ENCODE measurements at regions not wholly inside any gene's neighbourhood (a gene's known extent, or its start where the extent isn't known, plus 50 kb on each side); places are given as distances from the start of the nearest gene placed in this dataset.
"Not testable (repeated sequence)": the region's sequence is repeated elsewhere in the genome, so short reads cannot be mapped to it uniquely, and the experiment has no call there.

GRCh38 chr20:30309938-30310337, 947.5 kb upstream of the DEFB115 start:
- H3K4me3 ChIP-seq (ENCODE audit: low read depth, low read length); H3K27ac ChIP-seq (ENCODE audit: low read depth, low read length); POLR2A ChIA-PET; CTCF ChIA-PET; DNase-seq (ENCODE audit: low read depth, low spot score); H3K27me3 ChIP-seq (ENCODE audit: control insufficient read depth, insufficient read depth, low read length); H3K9me3 ChIP-seq (ENCODE audit: control insufficient read depth, insufficient read depth, low read length): not testable (repeated sequence)

- H3K27me3 ChIP-seq (ENCODE audit: control insufficient read depth, insufficient read depth, low read length); H3K27ac ChIP-seq (ENCODE audit: low read depth, low read length); DNase-seq (ENCODE audit: low read depth, low spot score); CTCF ChIA-PET; POLR2A ChIA-PET; H3K9me3 ChIP-seq (ENCODE audit: control insufficient read depth, insufficient read depth, low read length); H3K4me3 ChIP-seq (ENCODE audit: low read depth, low read length): not testable (repeated sequence)
These were observed 947.1 kb upstream of the DEFB115 start for GRCh38 chr20:30310385-30310784.

GRCh38 chr20:30312220-30312619, 945.2 kb upstream of the DEFB115 start:
- POLR2A ChIA-PET; CTCF ChIA-PET; H3K27ac ChIP-seq (ENCODE audit: low read depth, low read length); H3K9me3 ChIP-seq (ENCODE audit: control insufficient read depth, insufficient read depth, low read length); DNase-seq (ENCODE audit: low read depth, low spot score); H3K27me3 ChIP-seq (ENCODE audit: control insufficient read depth, insufficient read depth, low read length); H3K4me3 ChIP-seq (ENCODE audit: low read depth, low read length): not testable (repeated sequence)

- DNase-seq (ENCODE audit: low read depth, low spot score); H3K27ac ChIP-seq (ENCODE audit: low read depth, low read length); H3K27me3 ChIP-seq (ENCODE audit: control insufficient read depth, insufficient read depth, low read length); H3K9me3 ChIP-seq (ENCODE audit: control insufficient read depth, insufficient read depth, low read length); POLR2A ChIA-PET; CTCF ChIA-PET; H3K4me3 ChIP-seq (ENCODE audit: low read depth, low read length): not testable (repeated sequence)
These were observed 943.8 kb upstream of the DEFB115 start for GRCh38 chr20:30313660-30314059.

DNA sequence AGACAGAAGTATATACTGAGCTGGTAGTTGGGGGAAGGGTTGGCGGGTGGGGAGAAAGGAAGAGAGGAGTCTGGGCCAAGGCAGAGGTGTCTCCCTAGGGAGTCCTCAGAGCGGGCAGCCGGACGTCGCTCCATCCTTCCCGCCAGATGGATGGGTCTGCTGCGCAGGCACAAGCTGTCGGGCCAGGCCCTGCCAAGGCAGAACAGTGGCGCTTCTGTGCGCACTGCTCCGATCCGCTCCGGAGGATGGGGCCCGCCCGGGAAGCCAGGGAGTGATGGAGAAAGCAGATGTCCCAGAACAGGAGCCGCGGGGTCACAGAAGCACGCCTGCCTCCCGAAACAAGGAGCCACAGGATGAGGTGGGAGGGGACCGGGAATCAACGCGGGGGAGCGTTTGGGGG, 941.4 kb upstream of the DEFB115 start:
- CTCF ChIA-PET; POLR2A ChIA-PET; H3K27me3 ChIP-seq (ENCODE audit: control insufficient read depth, insufficient read depth, low read length); H3K9me3 ChIP-seq (ENCODE audit: control insufficient read depth, insufficient read depth, low read length); H3K27ac ChIP-seq (ENCODE audit: low read depth, low read length); H3K4me3 ChIP-seq (ENCODE audit: low read depth, low read length); DNase-seq (ENCODE audit: low read depth, low spot score): not testable (repeated sequence)

- not testable (repeated sequence) for DNase-seq (ENCODE audit: low read depth, low spot score)
These were observed 940.7 kb upstream of the DEFB115 start for GRCh38 chr20:30316532-30317299.

DNA sequence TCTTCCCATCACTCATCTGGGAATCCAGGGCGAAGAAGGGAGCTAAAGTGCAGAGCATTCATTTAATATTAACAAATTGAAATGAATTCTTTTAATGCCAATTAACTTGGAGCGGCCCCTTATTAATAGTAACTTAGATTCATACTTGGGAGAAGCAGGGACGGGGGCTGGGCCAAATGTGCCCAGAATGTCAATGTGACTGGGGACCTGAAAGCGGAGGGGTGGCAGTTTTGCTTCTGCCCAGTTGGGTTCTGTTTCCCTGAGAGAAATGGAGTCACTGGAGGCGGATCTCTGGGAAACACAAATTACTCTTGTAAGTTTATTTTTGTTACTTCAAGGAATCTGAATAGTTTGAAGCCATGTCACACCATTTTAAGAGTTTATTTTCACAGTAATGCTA, 923.7 kb upstream of the DEFB115 start:
- H3K27ac ChIP-seq (ENCODE audit: low read depth, low read length); H3K9me3 ChIP-seq (ENCODE audit: control insufficient read depth, insufficient read depth, low read length); H3K4me3 ChIP-seq (ENCODE audit: low read depth, low read length); POLR2A ChIA-PET; H3K27me3 ChIP-seq (ENCODE audit: control insufficient read depth, insufficient read depth, low read length); CTCF ChIA-PET; DNase-seq (ENCODE audit: low read depth, low spot score): not testable (repeated sequence)

More at GRCh38 chr20:30316532-30317299, 940.7 kb upstream of the DEFB115 start:
- CTCF ChIA-PET; H3K9me3 ChIP-seq (ENCODE audit: control insufficient read depth, insufficient read depth, low read length); H3K4me3 ChIP-seq (ENCODE audit: low read depth, low read length); H3K27ac ChIP-seq (ENCODE audit: low read depth, low read length); POLR2A ChIA-PET; H3K27me3 ChIP-seq (ENCODE audit: control insufficient read depth, insufficient read depth, low read length): not testable (repeated sequence)

DNA sequence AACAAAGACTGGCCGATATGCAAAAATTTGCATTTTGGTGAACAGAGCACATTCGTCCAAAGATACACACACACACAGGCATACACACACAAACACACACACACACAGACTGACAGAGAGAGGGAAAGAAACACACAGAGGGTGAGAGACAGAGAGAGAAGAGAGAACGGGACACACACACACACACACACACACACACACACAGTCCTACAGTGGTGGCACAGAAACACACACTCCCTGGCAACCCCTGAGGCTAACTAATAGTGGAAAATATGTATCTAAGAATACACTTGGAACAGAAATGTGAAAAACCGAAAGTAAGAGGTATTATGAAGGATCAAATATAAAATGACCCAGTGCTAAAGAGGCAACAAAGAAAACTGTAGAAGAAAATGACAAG, 919.9 kb upstream of the DEFB115 start:
- DNase-seq (ENCODE audit: low read depth, low spot score); H3K27ac ChIP-seq (ENCODE audit: low read depth, low read length); CTCF ChIA-PET; H3K4me3 ChIP-seq (ENCODE audit: low read depth, low read length); POLR2A ChIA-PET; H3K9me3 ChIP-seq (ENCODE audit: control insufficient read depth, insufficient read depth, low read length); H3K27me3 ChIP-seq (ENCODE audit: control insufficient read depth, insufficient read depth, low read length): not testable (repeated sequence)

GRCh38 chr20:30348932-30349331, 908.5 kb upstream of the DEFB115 start:
- POLR2A ChIA-PET; CTCF ChIA-PET; H3K4me3 ChIP-seq (ENCODE audit: low read depth, low read length); DNase-seq (ENCODE audit: low read depth, low spot score); H3K9me3 ChIP-seq (ENCODE audit: control insufficient read depth, insufficient read depth, low read length); H3K27ac ChIP-seq (ENCODE audit: low read depth, low read length); H3K27me3 ChIP-seq (ENCODE audit: control insufficient read depth, insufficient read depth, low read length): not testable (repeated sequence)
